ENCODE measurements at regions not wholly inside any gene's neighbourhood (a gene's known extent, or its start where the extent isn't known, plus 50 kb on each side); places are given as distances from the start of the nearest gene placed in this dataset.

- H3K27ac Mint-ChIP-seq, result no peak overlapping the region
- H3K36me3 Mint-ChIP-seq (ENCODE audit: low read depth), result no peaks in the 10 kb centered on the region
- no peaks in the 10 kb centered on the region for H3K27me3 Mint-ChIP-seq (ENCODE audit: low read depth)
- peaks cover 2% of the 10 kb centered on the region for H3K9me3 Mint-ChIP-seq
- no peak for DNase-seq (ENCODE audit: low spot score)
- no peaks in the 10 kb centered on the region for H3K4me1 Mint-ChIP-seq (ENCODE audit: low read depth)
- H3K4me3 Mint-ChIP-seq, result no peak overlapping the region
Measured at GRCh38 chr6:22825210-22825609, 255.8 kb downstream of the HDGFL1 start.

- Mint-ChIP-seq H3K9me3 (no peaks in the 10 kb centered on the region), H3K36me3 (ENCODE audit: low read depth) (no peaks in the 10 kb centered on the region), H3K4me1 (ENCODE audit: low read depth) (no peaks in the 10 kb centered on the region), H3K27ac (no peak overlapping the region), H3K27me3 (ENCODE audit: low read depth) (no peaks in the 10 kb centered on the region), H3K4me3 (no peak overlapping the region)
- DNase-seq (ENCODE audit: low spot score), result no peak
Measured at GRCh38 chr6:22826961-22827360, 257.6 kb downstream of the HDGFL1 start.

- H3K36me3 Mint-ChIP-seq (ENCODE audit: low read depth), result no peaks in the 10 kb centered on the region
- H3K4me3 Mint-ChIP-seq, result no peak overlapping the region
- no peaks in the 10 kb centered on the region for H3K27me3 Mint-ChIP-seq (ENCODE audit: low read depth)
- no peak overlapping the region for H3K27ac Mint-ChIP-seq
- H3K4me1 Mint-ChIP-seq (ENCODE audit: low read depth), result no peaks in the 10 kb centered on the region
- H3K9me3 Mint-ChIP-seq, result no peaks in the 10 kb centered on the region
- no peak for DNase-seq (ENCODE audit: low spot score)
Measured at GRCh38 chr6:22827760-22828159, 258.4 kb downstream of the HDGFL1 start.

GRCh38 chr6:22828179-22829062 is 259.1 kb downstream of the HDGFL1 start:
- Mint-ChIP-seq H3K36me3 (ENCODE audit: low read depth) (no peaks in the 10 kb centered on the region), H3K4me3 (no peak overlapping the region), H3K4me1 (ENCODE audit: low read depth) (no peaks in the 10 kb centered on the region), H3K27ac (no peak overlapping the region), H3K9me3 (no peaks in the 10 kb centered on the region), H3K27me3 (ENCODE audit: low read depth) (no peaks in the 10 kb centered on the region)
- no peak for DNase-seq (ENCODE audit: low spot score)

GRCh38 chr6:22829070-22829469 is 259.7 kb downstream of the HDGFL1 start:
- no peak overlapping the region for H3K27ac Mint-ChIP-seq
- no peaks in the 10 kb centered on the region for H3K27me3 Mint-ChIP-seq (ENCODE audit: low read depth)
- no peak for DNase-seq (ENCODE audit: low spot score)

GRCh38 chr6:22830463-22830862 is 261.1 kb downstream of the HDGFL1 start:
- Mint-ChIP-seq H3K4me1 (ENCODE audit: low read depth) (no peaks in the 10 kb centered on the region), H3K36me3 (ENCODE audit: low read depth) (no peaks in the 10 kb centered on the region)
- DNase-seq (ENCODE audit: low spot score), result no peak

More at GRCh38 chr6:22829070-22829469, 259.7 kb downstream of the HDGFL1 start:
- H3K9me3 Mint-ChIP-seq, result no peaks in the 10 kb centered on the region
- no peaks in the 10 kb centered on the region for H3K36me3 Mint-ChIP-seq (ENCODE audit: low read depth)
- no peak overlapping the region for H3K4me3 Mint-ChIP-seq
- no peaks in the 10 kb centered on the region for H3K4me1 Mint-ChIP-seq (ENCODE audit: low read depth)

GRCh38 chr6:22833191-22833590 is 263.8 kb downstream of the HDGFL1 start:
- no peaks in the 10 kb centered on the region for H3K27me3 Mint-ChIP-seq (ENCODE audit: low read depth)
- no peaks in the 10 kb centered on the region for H3K36me3 Mint-ChIP-seq (ENCODE audit: low read depth)
- H3K4me1 Mint-ChIP-seq (ENCODE audit: low read depth), result no peaks in the 10 kb centered on the region
- H3K4me3 Mint-ChIP-seq, result no peak overlapping the region
- no peak for DNase-seq (ENCODE audit: low spot score)
- no peak overlapping the region for H3K27ac Mint-ChIP-seq
- H3K9me3 Mint-ChIP-seq, result peaks cover 8% of the 10 kb centered on the region

More at GRCh38 chr6:22830463-22830862, 261.1 kb downstream of the HDGFL1 start:
- H3K4me3 Mint-ChIP-seq, result no peak overlapping the region
- peaks cover 5% of the 10 kb centered on the region for H3K9me3 Mint-ChIP-seq
- no peaks in the 10 kb centered on the region for H3K27me3 Mint-ChIP-seq (ENCODE audit: low read depth)
- no peak overlapping the region for H3K27ac Mint-ChIP-seq

GRCh38 chr6:22838345-22838744 is 269.0 kb downstream of the HDGFL1 start:
- no peaks in the 10 kb centered on the region for H3K4me1 Mint-ChIP-seq (ENCODE audit: low read depth)
- H3K36me3 Mint-ChIP-seq (ENCODE audit: low read depth), result no peaks in the 10 kb centered on the region
- H3K9me3 Mint-ChIP-seq, result peaks cover 18% of the 10 kb centered on the region
- no peak overlapping the region for H3K27ac Mint-ChIP-seq
- no peaks in the 10 kb centered on the region for H3K27me3 Mint-ChIP-seq (ENCODE audit: low read depth)
- no peak overlapping the region for H3K4me3 Mint-ChIP-seq
- DNase-seq (ENCODE audit: low spot score), result no peak

GRCh38 chr6:22845467-22845866 is 276.1 kb downstream of the HDGFL1 start:
- no peak overlapping the region for H3K27ac Mint-ChIP-seq
- H3K4me1 Mint-ChIP-seq (ENCODE audit: low read depth), result no peaks in the 10 kb centered on the region
- DNase-seq (ENCODE audit: low spot score), result no peak
- no peaks in the 10 kb centered on the region for H3K36me3 Mint-ChIP-seq (ENCODE audit: low read depth)
- no peak overlapping the region for H3K4me3 Mint-ChIP-seq
- no peaks in the 10 kb centered on the region for H3K9me3 Mint-ChIP-seq
- H3K27me3 Mint-ChIP-seq (ENCODE audit: low read depth), result no peaks in the 10 kb centered on the region

- no peak overlapping the region for H3K4me3 Mint-ChIP-seq
- H3K4me1 Mint-ChIP-seq (ENCODE audit: low read depth), result no peaks in the 10 kb centered on the region
- no peaks in the 10 kb centered on the region for H3K36me3 Mint-ChIP-seq (ENCODE audit: low read depth)
- no peaks in the 10 kb centered on the region for H3K9me3 Mint-ChIP-seq
- no peak overlapping the region for H3K27ac Mint-ChIP-seq
- DNase-seq (ENCODE audit: low spot score), result no peak
- H3K27me3 Mint-ChIP-seq (ENCODE audit: low read depth), result no peaks in the 10 kb centered on the region
Measured at GRCh38 chr6:22848121-22848520, 278.8 kb downstream of the HDGFL1 start.

- Mint-ChIP-seq H3K4me1 (ENCODE audit: low read depth) (no peaks in the 10 kb centered on the region), H3K36me3 (ENCODE audit: low read depth) (no peaks in the 10 kb centered on the region), H3K27me3 (ENCODE audit: low read depth) (no peaks in the 10 kb centered on the region), H3K9me3 (no peaks in the 10 kb centered on the region), H3K4me3 (no peak overlapping the region), H3K27ac (no peak overlapping the region)
- no peak for DNase-seq (ENCODE audit: low spot score)
Measured at GRCh38 chr6:22849921-22850320, 280.6 kb downstream of the HDGFL1 start.

GRCh38 chr6:22852101-22852500 is 282.7 kb downstream of the HDGFL1 start:
- H3K27ac Mint-ChIP-seq, result no peak overlapping the region
- no peaks in the 10 kb centered on the region for H3K36me3 Mint-ChIP-seq (ENCODE audit: low read depth)
- no peak for DNase-seq (ENCODE audit: low spot score)
- no peak overlapping the region for H3K4me3 Mint-ChIP-seq
- H3K27me3 Mint-ChIP-seq (ENCODE audit: low read depth), result no peaks in the 10 kb centered on the region
- no peaks in the 10 kb centered on the region for H3K9me3 Mint-ChIP-seq
- H3K4me1 Mint-ChIP-seq (ENCODE audit: low read depth), result no peaks in the 10 kb centered on the region

GRCh38 chr6:22873513-22874136 is 304.3 kb downstream of the HDGFL1 start:
- H3K36me3 Mint-ChIP-seq (ENCODE audit: low read depth), result no peaks in the 10 kb centered on the region
- H3K27ac Mint-ChIP-seq, result no peak overlapping the region
- no peak overlapping the region for H3K4me3 Mint-ChIP-seq
- H3K9me3 Mint-ChIP-seq, result peaks cover 10% of the 10 kb centered on the region
- no peaks in the 10 kb centered on the region for H3K27me3 Mint-ChIP-seq (ENCODE audit: low read depth)
- H3K4me1 Mint-ChIP-seq (ENCODE audit: low read depth), result no peaks in the 10 kb centered on the region
- DNase-seq (ENCODE audit: low spot score), result no peak

GRCh38 chr6:22875845-22876244 is 306.5 kb downstream of the HDGFL1 start:
- Mint-ChIP-seq H3K36me3 (ENCODE audit: low read depth) (no peaks in the 10 kb centered on the region), H3K27me3 (ENCODE audit: low read depth) (no peaks in the 10 kb centered on the region), H3K27ac (no peak overlapping the region), H3K9me3 (peaks cover 5% of the 10 kb centered on the region), H3K4me3 (no peak overlapping the region), H3K4me1 (ENCODE audit: low read depth) (no peaks in the 10 kb centered on the region)
- DNase-seq (ENCODE audit: low spot score), result no peak

Data from T-helper 2 cell treated with Interferon-gamma antibody and Interleukin-4, amounts not matched to agents 5 μg/mL and 100 μg/mL, for 36 hours (primary cell).